ENCODE measurements at regions not wholly inside any gene's neighbourhood (a gene's known extent, or its start where the extent isn't known, plus 50 kb on each side); places are given as distances from the start of the nearest gene placed in this dataset.
"Not testable (repeated sequence)": the region's sequence is repeated elsewhere in the genome, so short reads cannot be mapped to it uniquely, and the experiment has no call there.

- DNase-seq = not testable (repeated sequence)
Measured at GRCh38 chr10:78096486-78096885, 62.8 kb downstream of the RPS24 start.

GRCh38 chr10:78102593-78102992 lies 68.9 kb downstream of the RPS24 start:
- not testable (repeated sequence) for DNase-seq

- DNase-seq = no peak
Measured at GRCh38 chr10:78109210-78109609, 75.5 kb downstream of the RPS24 start.

- no peak for DNase-seq
Measured at GRCh38 chr10:78115135-78115853, 81.6 kb downstream of the RPS24 start.

GRCh38 chr10:78116361-78116760 lies 82.7 kb downstream of the RPS24 start:
- no peak for DNase-seq

- DNase-seq = no peak
Measured at GRCh38 chr10:78118591-78118990, 84.9 kb downstream of the RPS24 start.

GRCh38 chr10:78121801-78122200 lies 88.1 kb downstream of the RPS24 start:
- no peak for DNase-seq

GRCh38 chr10:78124167-78124566 lies 90.5 kb downstream of the RPS24 start:
- DNase-seq = no peak

- DNase-seq = no peak
Measured at GRCh38 chr10:78129211-78129610, 95.5 kb downstream of the RPS24 start.

GRCh38 chr10:78130966-78131710 lies 97.5 kb downstream of the RPS24 start:
- DNase-seq = no peak

GRCh38 chr10:78134773-78135306 lies 101.2 kb downstream of the RPS24 start:
- DNase-seq = no peak

GRCh38 chr10:78137147-78137546 lies 103.5 kb downstream of the RPS24 start:
- DNase-seq = no peak

- DNase-seq = peak; percentile 5 to 35
Measured at GRCh38 chr10:78139341-78139740, 105.7 kb downstream of the RPS24 start.

GRCh38 chr10:78140066-78140630 lies 106.5 kb downstream of the RPS24 start:
- DNase-seq = no peak

- DNase-seq = no peak
Measured at GRCh38 chr10:78143576-78143975, 109.9 kb downstream of the RPS24 start.

GRCh38 chr10:78146200-78146599 lies 112.5 kb downstream of the RPS24 start:
- DNase-seq = no peak

GRCh38 chr10:78147202-78147601 lies 113.5 kb downstream of the RPS24 start:
- DNase-seq = no peak

- no peak for DNase-seq
Measured at GRCh38 chr10:78148216-78148960, 114.7 kb downstream of the RPS24 start.

- DNase-seq = no peak
Measured at GRCh38 chr10:78148961-78149612, 115.4 kb downstream of the RPS24 start.

GRCh38 chr10:78150756-78151155 lies 117.1 kb downstream of the RPS24 start:
- DNase-seq = no peak

GRCh38 chr10:78155722-78156121 lies 122.1 kb downstream of the RPS24 start:
- DNase-seq = no peak

GRCh38 chr10:78160591-78160990 lies 126.9 kb downstream of the RPS24 start:
- no peak for DNase-seq
